ENCODE measurements at regions not wholly inside any gene's neighbourhood (a gene's known extent, or its start where the extent isn't known, plus 50 kb on each side); places are given as distances from the start of the nearest gene placed in this dataset.

- no peak for TF ChIP-seq CTCF (conservative IDR thresholded peaks at IDR 0.05)
- Histone ChIP-seq H3K4me1 (ENCODE audit: control insufficient read depth, insufficient read depth, low read length) (no peaks in the 10 kb centered on the region), H3K4me3 (ENCODE audit: low read length) (no peak overlapping the region), H3K27me3 (ENCODE audit: control insufficient read depth, insufficient read depth, low read length, poor library complexity, severe bottlenecking) (no peaks in the 10 kb centered on the region), H3K27ac (ENCODE audit: low read depth, low read length) (no peak overlapping the region), H3K9ac (ENCODE audit: extremely low read depth, low read length, poor library complexity, severe bottlenecking) (no peak overlapping the region), H3K9me3 (ENCODE audit: control insufficient read depth, low read length) (no peaks in the 10 kb centered on the region), H3K36me3 (ENCODE audit: control insufficient read depth, insufficient read depth, low read length) (no peaks in the 10 kb centered on the region)
- H3K4me3 Mint-ChIP-seq = no peak overlapping the region
- no peaks in the 10 kb centered on the region for H3K9me3 Mint-ChIP-seq
- no peak for DNase-seq
- no peak overlapping the region for H3K27ac Mint-ChIP-seq
- H3K36me3 Mint-ChIP-seq (ENCODE audit: low read depth) = no peaks in the 10 kb centered on the region
- H3K4me1 Mint-ChIP-seq = no peaks in the 10 kb centered on the region
- peaks cover 2% of the 10 kb centered on the region for H3K27me3 Mint-ChIP-seq (ENCODE audit: insufficient read depth)
These were observed 293.7 kb upstream of the RIMS1 start for GRCh38 chr6:71592643-71593042.

GRCh38 chr6:71599359-71599758 lies 287.0 kb upstream of the RIMS1 start:
- Mint-ChIP-seq H3K27ac (no peak overlapping the region), H3K27me3 (ENCODE audit: insufficient read depth) (peaks cover 2% of the 10 kb centered on the region), H3K4me1 (no peaks in the 10 kb centered on the region), H3K4me3 (no peak overlapping the region), H3K36me3 (ENCODE audit: low read depth) (no peaks in the 10 kb centered on the region), H3K9me3 (no peaks in the 10 kb centered on the region)
- no peak overlapping the region for H3K27ac ChIP-seq (ENCODE audit: low read depth, low read length)
- no peak overlapping the region for H3K9ac ChIP-seq (ENCODE audit: extremely low read depth, low read length, poor library complexity, severe bottlenecking)
- DNase-seq = no peak
- TF ChIP-seq CTCF (conservative IDR thresholded peaks at IDR 0.05) = no peak
- no peaks in the 10 kb centered on the region for H3K36me3 ChIP-seq (ENCODE audit: control insufficient read depth, insufficient read depth, low read length)
- H3K4me3 ChIP-seq (ENCODE audit: low read length) = no peak overlapping the region
- no peaks in the 10 kb centered on the region for H3K4me1 ChIP-seq (ENCODE audit: control insufficient read depth, insufficient read depth, low read length)
- H3K27me3 ChIP-seq (ENCODE audit: control insufficient read depth, insufficient read depth, low read length, poor library complexity, severe bottlenecking) = no peaks in the 10 kb centered on the region
- H3K9me3 ChIP-seq (ENCODE audit: control insufficient read depth, low read length) = no peaks in the 10 kb centered on the region

DNA sequence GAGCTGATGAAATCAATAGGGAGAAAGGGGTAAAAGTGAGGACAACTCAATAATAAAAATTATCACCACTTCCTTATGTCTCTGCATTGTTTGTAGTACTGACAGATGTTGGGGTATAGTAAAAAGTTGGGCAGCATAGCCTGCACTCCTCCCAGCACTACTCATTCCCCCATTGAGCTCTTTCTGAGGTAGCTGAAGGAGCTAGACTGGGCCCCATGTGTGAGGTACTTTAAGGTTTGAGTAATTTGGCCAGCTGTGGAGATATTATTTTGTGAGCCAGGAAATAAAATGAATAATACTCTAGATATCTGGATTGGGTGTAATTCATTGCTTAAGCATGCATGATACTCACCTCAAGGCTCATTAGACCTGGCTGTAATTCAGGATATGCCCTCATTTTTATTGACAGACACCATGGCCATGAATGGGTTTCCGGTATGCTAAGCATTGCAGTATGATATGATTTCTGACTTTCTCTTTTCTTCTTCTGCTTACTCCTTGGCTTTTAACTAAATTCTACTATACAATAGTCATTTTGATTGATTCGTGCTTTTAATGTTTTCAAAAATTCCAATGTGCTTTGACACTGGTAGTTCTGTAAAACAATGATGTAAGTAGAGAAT lies 283.9 kb upstream of the RIMS1 start:
- no peaks in the 10 kb centered on the region for H3K4me1 Mint-ChIP-seq
- H3K27ac Mint-ChIP-seq = no peak overlapping the region
- no peak for TF ChIP-seq CTCF (conservative IDR thresholded peaks at IDR 0.05)
- Histone ChIP-seq H3K4me1 (ENCODE audit: control insufficient read depth, insufficient read depth, low read length) (no peaks in the 10 kb centered on the region), H3K9ac (ENCODE audit: extremely low read depth, low read length, poor library complexity, severe bottlenecking) (no peak overlapping the region), H3K36me3 (ENCODE audit: control insufficient read depth, insufficient read depth, low read length) (no peaks in the 10 kb centered on the region), H3K4me3 (ENCODE audit: low read length) (no peak overlapping the region), H3K9me3 (ENCODE audit: control insufficient read depth, low read length) (no peaks in the 10 kb centered on the region), H3K27ac (ENCODE audit: low read depth, low read length) (no peak overlapping the region), H3K27me3 (ENCODE audit: control insufficient read depth, insufficient read depth, low read length, poor library complexity, severe bottlenecking) (no peaks in the 10 kb centered on the region)
- no peaks in the 10 kb centered on the region for H3K9me3 Mint-ChIP-seq
- no peak for DNase-seq
- H3K4me3 Mint-ChIP-seq = no peak overlapping the region
- no peaks in the 10 kb centered on the region for H3K36me3 Mint-ChIP-seq (ENCODE audit: low read depth)
- 93% methylated on average over 2 of the region's 2 CpGs; no CpG with 5 or more reads in 1 of the 2 experiments for WGBS, 2 experiments (ENCODE audit: insufficient coverage in 1 of 2, insufficient read length in 1 of 2)
- H3K27me3 Mint-ChIP-seq (ENCODE audit: insufficient read depth) = peaks cover 2% of the 10 kb centered on the region
